DND-41 (cell line): ENCODE measurements at regions not wholly inside any gene's neighbourhood (a gene's known extent, or its start where the extent isn't known, plus 50 kb on each side); places are given as distances from the start of the nearest gene placed in this dataset.
"Not testable (repeated sequence)": the region's sequence is repeated elsewhere in the genome, so short reads cannot be mapped to it uniquely, and the experiment has no call there.

Experiments
- EZH2 ChIP-seq: IDR thresholded peaks from 3 replicates; pipeline ENCODE4 v1.6.1; 2012; ENCODE audit warnings: borderline replicate concordance, low read depth, mild to moderate bottlenecking, moderate library complexity, low read length, inconsistent platforms; ENCODE audit not compliant: severe bottlenecking
- TF ChIP-seq, protein P1 (sequence below): IDR thresholded peaks from 2 replicates; pipeline ENCODE4 v1.5.1; 2012; ENCODE audit warnings: borderline replicate concordance, low read length, moderate library complexity, mild to moderate bottlenecking; ENCODE audit not compliant: poor library complexity, severe bottlenecking; ENCODE audit errors: extremely low read depth

DNA sequence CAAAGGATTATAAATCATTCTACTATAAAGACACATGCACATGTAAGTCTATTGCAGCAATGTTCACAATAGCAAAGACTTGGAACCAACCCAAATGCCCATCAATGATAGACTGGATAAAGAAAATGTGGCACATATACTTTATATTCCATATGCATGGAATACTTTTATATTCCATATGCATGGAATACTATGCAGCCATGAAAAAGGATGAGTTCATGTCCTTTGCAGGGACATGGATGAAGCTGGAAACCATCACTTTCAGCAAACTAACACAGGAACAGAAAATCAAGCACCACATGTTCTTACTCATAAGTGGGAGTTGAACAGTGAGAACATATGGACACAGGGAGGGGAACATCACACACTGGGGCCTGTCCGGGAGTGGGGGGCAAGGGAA, 130.3 kb upstream of the RSPO3 start:
- TF ChIP-seq, protein P1, sequence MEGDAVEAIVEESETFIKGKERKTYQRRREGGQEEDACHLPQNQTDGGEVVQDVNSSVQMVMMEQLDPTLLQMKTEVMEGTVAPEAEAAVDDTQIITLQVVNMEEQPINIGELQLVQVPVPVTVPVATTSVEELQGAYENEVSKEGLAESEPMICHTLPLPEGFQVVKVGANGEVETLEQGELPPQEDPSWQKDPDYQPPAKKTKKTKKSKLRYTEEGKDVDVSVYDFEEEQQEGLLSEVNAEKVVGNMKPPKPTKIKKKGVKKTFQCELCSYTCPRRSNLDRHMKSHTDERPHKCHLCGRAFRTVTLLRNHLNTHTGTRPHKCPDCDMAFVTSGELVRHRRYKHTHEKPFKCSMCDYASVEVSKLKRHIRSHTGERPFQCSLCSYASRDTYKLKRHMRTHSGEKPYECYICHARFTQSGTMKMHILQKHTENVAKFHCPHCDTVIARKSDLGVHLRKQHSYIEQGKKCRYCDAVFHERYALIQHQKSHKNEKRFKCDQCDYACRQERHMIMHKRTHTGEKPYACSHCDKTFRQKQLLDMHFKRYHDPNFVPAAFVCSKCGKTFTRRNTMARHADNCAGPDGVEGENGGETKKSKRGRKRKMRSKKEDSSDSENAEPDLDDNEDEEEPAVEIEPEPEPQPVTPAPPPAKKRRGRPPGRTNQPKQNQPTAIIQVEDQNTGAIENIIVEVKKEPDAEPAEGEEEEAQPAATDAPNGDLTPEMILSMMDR, result not testable (repeated sequence)
- TF ChIP-seq EZH2, result not testable (repeated sequence)
